Stomach (tissue), 8 donors: ENCODE measurements at regions not wholly inside any gene's neighbourhood (a gene's known extent, or its start where the extent isn't known, plus 50 kb on each side); places are given as distances from the start of the nearest gene placed in this dataset.

Source experiments
- DNase-seq, 2 donors: peaks; one replicate each; pipeline versions ENCODE4 v3.0.0 to v3.0.0-alpha.2; 2013 to 2019
- H3K27ac ChIP-seq, 5 donors: fragments of 200-600 bp in 4 of 5; sonication (generic) in 4 of 5; one replicate each; pipeline ENCODE4 v1.5.1; 2013 to 2019; ENCODE audit warnings: mild to moderate bottlenecking in 1 of 5, moderate library complexity in 1 of 5
- H3K27me3 ChIP-seq, 3 donors: fragments of 200-600 bp; sonication (generic); one replicate each; pipeline ENCODE4 v1.5.1; 2017 to 2019; ENCODE audit warnings: mixed run types in 1 of 3
- H3K36me3 ChIP-seq, 4 donors: fragments of 200-600 bp; sonication (generic); 1 replicate in 3 of 4; 2 replicates in 1 of 4; pipeline ENCODE4 v1.5.1; 2016 to 2019
- H3K4me1 ChIP-seq, 4 donors: fragments of 200-600 bp; sonication (generic); one replicate each; pipeline ENCODE4 v1.5.1; 2016 to 2019
- H3K4me3 ChIP-seq, 4 donors: fragments of 200-600 bp; sonication (generic) in 3 of 4; one replicate each; pipeline ENCODE4 v1.5.1; 2016 to 2019; ENCODE audit warnings: mild to moderate bottlenecking in 1 of 4
- H3K9me3 ChIP-seq, 4 donors: fragments of 200-600 bp; sonication (generic); one replicate each; pipeline ENCODE4 v1.5.1; 2016 to 2019
- CTCF ChIP-seq, 7 experiments: fragments of 450-650 bp in 4 of 7; fragments of 200-600 bp in 3 of 7; sonication (generic) in 3 of 7; IDR thresholded peaks; one replicate each; pipeline ENCODE4 v1.5.1; 2016 to 2019; ENCODE audit warnings: antibody characterized with exemption in 7 of 7, control low read depth in 2 of 7, mild to moderate bottlenecking in 1 of 7
- EP300 ChIP-seq: sonication (generic); formaldehyde crosslinking; IDR thresholded peaks from one replicate; pipeline ENCODE4 v1.6.1; 2017; ENCODE audit warnings: antibody characterized with exemption
- POLR2A ChIP-seq, 4 donors: fragments of 450-650 bp; IDR thresholded peaks; one replicate each; pipeline ENCODE4 v1.6.1; 2016; ENCODE audit warnings: antibody characterized with exemption in 4 of 4, control low read depth in 2 of 4, mild to moderate bottlenecking in 1 of 4, moderate library complexity in 1 of 4
- POLR2AphosphoS5 ChIP-seq, 3 donors: sonication (generic); formaldehyde crosslinking; IDR thresholded peaks; one replicate each; pipeline ENCODE4 v1.6.1; 2016; ENCODE audit warnings: antibody characterized with exemption in 3 of 3
- WGBS, 5 donors: extraction: QIAGEN DNeasy Blood & Tissue Kit in 3 of 5; methylation state at CpG; one replicate each; pipeline versions ENCODE4 v1.1.5 to v1.1.7; 2013 to 2018; 5-methylcytosine and 5-hydroxymethylcytosine counted together
- intact Hi-C: fragments of 100-400 bp; cut with DNase I; formaldehyde crosslinking; loops from one replicate; pipeline ENCODE4 v1.15.1; 2023; ENCODE audit warnings: low total_unique reads
- donor health status: healthy with polysubstance abuse.
- donor health status: Bipolar disorder and iron deficiency.
- donor health status: healthy.

DNA sequence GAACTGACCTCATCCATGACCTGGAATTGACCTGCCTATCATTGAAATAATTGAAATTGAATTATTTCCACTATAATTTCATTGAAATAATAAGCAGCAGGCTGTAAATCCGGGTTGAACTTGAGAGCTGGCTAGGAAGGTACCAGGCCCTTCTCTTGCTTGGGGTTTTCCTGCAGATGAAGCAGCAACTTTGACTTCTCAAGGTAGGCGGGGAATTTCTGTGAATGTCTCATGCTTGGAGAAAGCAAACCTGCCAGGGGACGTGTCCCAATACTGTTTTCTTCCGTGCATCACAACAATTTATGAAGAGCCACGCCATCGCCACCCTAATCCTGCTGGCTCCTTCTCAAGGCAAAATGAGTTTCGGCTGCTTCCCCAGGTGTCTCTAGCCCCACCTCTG is 97.5 kb upstream of the XYLT1 start:
- TF ChIP-seq EP300 = no peak
- TF ChIP-seq CTCF (IDR thresholded peaks at IDR 0.05) = no peak
- no peak for TF ChIP-seq POLR2AphosphoS5 (IDR thresholded peaks at IDR 0.05)
- no peak for TF ChIP-seq POLR2A (IDR thresholded peaks at IDR 0.05)
- DNase-seq = no peak
- H3K27ac ChIP-seq = no peak overlapping the region
- WGBS, 5 donors = 82 to 88% (median 87%) methylated on average over 6 to 7 of the region's 7 CpGs
- no peak overlapping the region for H3K4me3 ChIP-seq
- no peaks in the 10 kb centered on the region for H3K9me3 ChIP-seq
- H3K4me1 ChIP-seq = no peaks in the 10 kb centered on the region
- H3K27me3 ChIP-seq = no peaks in the 10 kb centered on the region
- intact Hi-C loops = no loop called here
- H3K36me3 ChIP-seq = no peaks in the 10 kb centered on the region

- intact Hi-C loops = no loop called here
- H3K27ac ChIP-seq = no peak overlapping the region
- WGBS, 5 donors = 82 to 89% (median 87%) methylated on average over 7 of the region's 7 CpGs
- no peaks in the 10 kb centered on the region for H3K36me3 ChIP-seq
- H3K4me1 ChIP-seq = no peaks in the 10 kb centered on the region
- H3K4me3 ChIP-seq = no peak overlapping the region
- H3K9me3 ChIP-seq = no peaks in the 10 kb centered on the region
- peaks cover 0 to 3% (median under 1%) of the 10 kb centered on the region in 3 donors for H3K27me3 ChIP-seq
- no peak for TF ChIP-seq CTCF (IDR thresholded peaks at IDR 0.05)
- no peak for TF ChIP-seq POLR2AphosphoS5 (IDR thresholded peaks at IDR 0.05)
- TF ChIP-seq EP300 = no peak
- no peak for TF ChIP-seq POLR2A (IDR thresholded peaks at IDR 0.05)
- no peak for DNase-seq
These were observed 96.7 kb upstream of the XYLT1 start for GRCh38 chr16:17567455-17567854.

- Histone ChIP-seq H3K36me3 (no peaks in the 10 kb centered on the region), H3K4me3 (no peak overlapping the region), H3K27ac (no peak overlapping the region), H3K4me1 (no peaks in the 10 kb centered on the region), H3K9me3 (no peaks in the 10 kb centered on the region), H3K27me3 (peaks cover 0 to 9% (median 3%) of the 10 kb centered on the region in 3 donors)
- no peak for TF ChIP-seq EP300
- WGBS, 5 donors = 75 to 88% (median 86%) methylated on average over 6 of the region's 6 CpGs
- no peak for DNase-seq
- intact Hi-C loops = no loop called here
These were observed 96.1 kb upstream of the XYLT1 start for GRCh38 chr16:17566656-17567450.

- intact Hi-C loops = no loop called here
- TF ChIP-seq POLR2AphosphoS5 (IDR thresholded peaks at IDR 0.05) (no peak), EP300 (no peak), POLR2A (IDR thresholded peaks at IDR 0.05) (no peak), CTCF (IDR thresholded peaks at IDR 0.05) (no peak)
- H3K36me3 ChIP-seq = no peaks in the 10 kb centered on the region
- H3K4me3 ChIP-seq = no peak overlapping the region
- no peak for DNase-seq
- WGBS, 5 donors = 36 to 94% (median 52%) methylated on average over 1 of the region's 1 CpG
- H3K27ac ChIP-seq = no peak overlapping the region
- H3K4me1 ChIP-seq = no peaks in the 10 kb centered on the region
- H3K27me3 ChIP-seq = peaks cover 0 to 17% (median 3%) of the 10 kb centered on the region in 3 donors
- no peaks in the 10 kb centered on the region for H3K9me3 ChIP-seq
These were observed 95.3 kb upstream of the XYLT1 start for GRCh38 chr16:17566075-17566474.

GRCh38 chr16:17565605-17566004 is 94.8 kb upstream of the XYLT1 start:
- no peak for TF ChIP-seq POLR2A (IDR thresholded peaks at IDR 0.05)
- 94 to 96% (median 96%) methylated on average over 3 of the region's 3 CpGs for WGBS, 5 donors

More at GRCh38 chr16:17565605-17566004, 94.8 kb upstream of the XYLT1 start:
- Histone ChIP-seq H3K27me3 (peaks cover 0 to 22% (median 3%) of the 10 kb centered on the region in 3 donors), H3K9me3 (no peaks in the 10 kb centered on the region), H3K36me3 (no peaks in the 10 kb centered on the region), H3K27ac (no peak overlapping the region), H3K4me1 (no peaks in the 10 kb centered on the region), H3K4me3 (no peak overlapping the region)
- no peak for DNase-seq
- intact Hi-C loops = no loop called here
